Panc1 (cell line): ENCODE measurements at regions not wholly inside any gene's neighbourhood (a gene's known extent, or its start where the extent isn't known, plus 50 kb on each side); places are given as distances from the start of the nearest gene placed in this dataset.

Experiments
- POLR2AphosphoS5 ChIP-seq: IDR thresholded peaks from 2 replicates; pipeline ENCODE4 v1.6.1; 2012; ENCODE audit warnings: mild to moderate bottlenecking, low read depth, low read length, moderate library complexity
- SIN3A ChIP-seq: IDR thresholded peaks from 2 replicates; pipeline ENCODE4 v1.6.1; 2012; ENCODE audit warnings: low read depth, mild to moderate bottlenecking, low read length, moderate library complexity, borderline replicate concordance; ENCODE audit not compliant: insufficient read depth
- TCF7L2 ChIP-seq: IDR thresholded peaks from 2 replicates; pipeline ENCODE4 v1.6.1; 2011; ENCODE audit warnings: mild to moderate bottlenecking, low read depth, low read length, inconsistent platforms
- TF ChIP-seq, protein P1 (sequence below): fragments of 450-650 bp; IDR thresholded peaks from 2 replicates; pipeline ENCODE4 v1.5.1; 2017; ENCODE audit warnings: mild to moderate bottlenecking
- TF ChIP-seq, protein P2 (sequence below), 2 experiments: IDR thresholded peaks; 2 replicates each; pipeline ENCODE4 v1.6.1; 2011 to 2012; ENCODE audit warnings: low read depth in 2 of 2, control low read depth in 1 of 2, low read length in 1 of 2, mild to moderate bottlenecking in 1 of 2, moderate library complexity in 1 of 2; ENCODE audit not compliant: insufficient read depth in 1 of 2

DNA sequence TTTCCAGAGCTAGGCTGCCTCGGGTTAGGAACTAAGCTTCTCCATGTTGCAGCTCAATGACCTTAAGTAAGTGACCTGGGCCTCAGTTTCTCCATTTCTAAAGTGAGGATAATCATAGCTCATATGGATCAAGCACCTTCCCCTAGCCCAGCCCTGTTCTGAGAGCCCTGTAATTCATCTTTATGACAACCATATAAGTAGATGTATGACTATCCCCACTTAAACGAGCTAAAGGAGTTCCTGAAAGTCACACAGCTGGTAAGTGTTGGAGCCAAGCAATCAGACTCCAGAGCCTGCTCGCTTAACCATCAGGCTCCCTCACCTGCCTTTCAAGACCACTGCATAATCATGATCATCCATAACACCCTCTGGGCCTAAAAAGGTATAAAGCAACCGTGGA is 135.4 kb downstream of the SP3 start:
- TF ChIP-seq, protein P1, sequence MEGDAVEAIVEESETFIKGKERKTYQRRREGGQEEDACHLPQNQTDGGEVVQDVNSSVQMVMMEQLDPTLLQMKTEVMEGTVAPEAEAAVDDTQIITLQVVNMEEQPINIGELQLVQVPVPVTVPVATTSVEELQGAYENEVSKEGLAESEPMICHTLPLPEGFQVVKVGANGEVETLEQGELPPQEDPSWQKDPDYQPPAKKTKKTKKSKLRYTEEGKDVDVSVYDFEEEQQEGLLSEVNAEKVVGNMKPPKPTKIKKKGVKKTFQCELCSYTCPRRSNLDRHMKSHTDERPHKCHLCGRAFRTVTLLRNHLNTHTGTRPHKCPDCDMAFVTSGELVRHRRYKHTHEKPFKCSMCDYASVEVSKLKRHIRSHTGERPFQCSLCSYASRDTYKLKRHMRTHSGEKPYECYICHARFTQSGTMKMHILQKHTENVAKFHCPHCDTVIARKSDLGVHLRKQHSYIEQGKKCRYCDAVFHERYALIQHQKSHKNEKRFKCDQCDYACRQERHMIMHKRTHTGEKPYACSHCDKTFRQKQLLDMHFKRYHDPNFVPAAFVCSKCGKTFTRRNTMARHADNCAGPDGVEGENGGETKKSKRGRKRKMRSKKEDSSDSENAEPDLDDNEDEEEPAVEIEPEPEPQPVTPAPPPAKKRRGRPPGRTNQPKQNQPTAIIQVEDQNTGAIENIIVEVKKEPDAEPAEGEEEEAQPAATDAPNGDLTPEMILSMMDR = no peak
- no peak for TF ChIP-seq SIN3A
- TF ChIP-seq, protein P2, sequence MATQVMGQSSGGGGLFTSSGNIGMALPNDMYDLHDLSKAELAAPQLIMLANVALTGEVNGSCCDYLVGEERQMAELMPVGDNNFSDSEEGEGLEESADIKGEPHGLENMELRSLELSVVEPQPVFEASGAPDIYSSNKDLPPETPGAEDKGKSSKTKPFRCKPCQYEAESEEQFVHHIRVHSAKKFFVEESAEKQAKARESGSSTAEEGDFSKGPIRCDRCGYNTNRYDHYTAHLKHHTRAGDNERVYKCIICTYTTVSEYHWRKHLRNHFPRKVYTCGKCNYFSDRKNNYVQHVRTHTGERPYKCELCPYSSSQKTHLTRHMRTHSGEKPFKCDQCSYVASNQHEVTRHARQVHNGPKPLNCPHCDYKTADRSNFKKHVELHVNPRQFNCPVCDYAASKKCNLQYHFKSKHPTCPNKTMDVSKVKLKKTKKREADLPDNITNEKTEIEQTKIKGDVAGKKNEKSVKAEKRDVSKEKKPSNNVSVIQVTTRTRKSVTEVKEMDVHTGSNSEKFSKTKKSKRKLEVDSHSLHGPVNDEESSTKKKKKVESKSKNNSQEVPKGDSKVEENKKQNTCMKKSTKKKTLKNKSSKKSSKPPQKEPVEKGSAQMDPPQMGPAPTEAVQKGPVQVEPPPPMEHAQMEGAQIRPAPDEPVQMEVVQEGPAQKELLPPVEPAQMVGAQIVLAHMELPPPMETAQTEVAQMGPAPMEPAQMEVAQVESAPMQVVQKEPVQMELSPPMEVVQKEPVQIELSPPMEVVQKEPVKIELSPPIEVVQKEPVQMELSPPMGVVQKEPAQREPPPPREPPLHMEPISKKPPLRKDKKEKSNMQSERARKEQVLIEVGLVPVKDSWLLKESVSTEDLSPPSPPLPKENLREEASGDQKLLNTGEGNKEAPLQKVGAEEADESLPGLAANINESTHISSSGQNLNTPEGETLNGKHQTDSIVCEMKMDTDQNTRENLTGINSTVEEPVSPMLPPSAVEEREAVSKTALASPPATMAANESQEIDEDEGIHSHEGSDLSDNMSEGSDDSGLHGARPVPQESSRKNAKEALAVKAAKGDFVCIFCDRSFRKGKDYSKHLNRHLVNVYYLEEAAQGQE (IDR thresholded peaks at IDR 0.05; ENCODE audit: insufficient read depth in 1 of 2, low read depth in 2 of 2, low read length in 1 of 2) = no peak
- no peak for TF ChIP-seq POLR2AphosphoS5
- no peak for TF ChIP-seq TCF7L2
